GM10248 (cell line): ENCODE measurements at regions not wholly inside any gene's neighbourhood (a gene's known extent, or its start where the extent isn't known, plus 50 kb on each side); places are given as distances from the start of the nearest gene placed in this dataset.

Source experiments
- CTCF ChIA-PET: fragments of 300-600 bp; sonication (Branson Sonifier 250); formaldehyde crosslinking; extraction: SDS; loops from one replicate; lab custom pipeline; 2021; ENCODE audit warnings: antibody characterized with exemption; lab: Yijun Ruan, JAX
- POLR2A ChIA-PET: fragments of 350-650 bp; sonication (Branson Sonifier 250); formaldehyde crosslinking; extraction: SDS; loops from one replicate; lab custom pipeline; 2020; ENCODE audit warnings: antibody characterized with exemption; lab: Yijun Ruan, JAX
- DNase-seq: peaks from one replicate; pipeline ENCODE4 v3.0.0; 2012; ENCODE audit errors: extremely low spot score
- CTCF ChIP-seq: IDR thresholded peaks from 2 replicates; pipeline ENCODE4 v1.5.1; 2012; ENCODE audit warnings: mild to moderate bottlenecking, low read depth; ENCODE audit errors: extremely low read depth, missing control alignments, control extremely low read depth

DNA sequence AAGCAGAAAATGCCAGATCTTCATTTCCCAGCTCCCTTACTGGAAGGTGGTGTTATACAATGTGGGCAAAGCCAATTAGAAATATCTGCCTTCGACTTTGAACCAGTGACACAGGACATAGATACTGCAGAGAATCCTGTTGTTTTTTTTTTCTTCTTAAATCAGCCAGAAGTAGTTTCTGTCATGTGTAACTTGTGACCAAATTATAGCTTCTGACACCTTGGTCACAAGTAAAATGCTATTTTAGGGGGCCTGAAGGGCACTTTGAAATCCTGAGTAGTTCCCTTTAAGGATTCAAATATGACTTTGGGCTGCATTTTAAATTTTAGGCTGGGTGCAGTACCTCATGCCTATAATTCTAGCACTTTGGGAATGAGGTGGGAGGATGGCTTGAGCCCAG lies 89.0 kb upstream of the TLK1 start:
- DNase-seq, result no peak
- CTCF ChIA-PET, result interaction anchor here (0.6 to 2.0 kb wide), 4 partner anchors 20 to 324 kb away, joined by 3 to 9 read pairs (median 3); no protein-coding TSS in a partner anchor
- no peak for TF ChIP-seq CTCF
- POLR2A ChIA-PET, result no interaction called here

DNA sequence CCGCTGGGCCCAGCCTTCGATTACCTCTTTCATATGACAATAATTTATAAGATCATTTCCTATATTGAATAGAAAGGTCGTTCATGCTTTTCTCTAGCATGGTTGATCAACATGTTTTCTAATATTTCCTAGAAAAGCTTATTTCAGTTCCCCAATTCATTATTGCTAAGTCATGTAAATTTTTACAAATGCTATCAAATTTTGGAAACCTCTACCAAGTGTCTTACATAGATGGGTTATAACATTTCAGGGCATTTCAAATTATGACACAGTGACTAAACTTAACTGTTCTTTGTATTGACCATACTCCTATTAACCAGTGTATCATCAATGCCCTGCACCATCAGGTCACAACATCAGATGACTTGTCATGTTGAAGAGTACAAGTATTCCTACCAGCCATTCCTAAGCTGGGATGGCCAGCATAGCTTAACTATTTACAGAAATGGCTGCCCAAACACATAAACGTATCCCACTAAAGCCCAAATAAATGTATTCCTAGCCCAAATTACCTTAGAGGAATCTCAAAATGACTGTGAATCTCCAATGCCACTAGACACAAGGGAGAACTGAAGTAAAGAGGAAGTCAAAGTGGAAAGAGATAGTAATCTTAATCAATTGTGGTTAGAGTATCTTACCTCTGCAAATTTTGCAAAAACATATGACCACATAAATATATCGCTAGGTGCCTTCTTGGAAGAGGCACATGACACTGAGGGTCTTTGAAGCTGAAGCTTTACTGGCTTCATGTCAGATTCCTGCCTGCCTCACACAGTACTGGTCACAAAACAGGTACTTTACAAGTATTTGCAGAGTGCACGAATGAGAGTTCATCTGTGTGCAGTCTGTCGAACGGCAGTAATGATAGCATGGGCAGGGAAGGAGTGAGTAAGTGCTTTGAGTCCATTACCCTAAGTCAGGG lies 87.3 kb upstream of the TLK1 start:
- ChIA-PET POLR2A (no interaction called here), CTCF (interaction anchor here (1.2 to 1.9 kb wide), 4 partner anchors 9 to 13 kb away, joined by 4 to 6 read pairs (median 4); no protein-coding TSS in a partner anchor)
- no peak for TF ChIP-seq CTCF
- DNase-seq, result peak; percentile 36

DNA sequence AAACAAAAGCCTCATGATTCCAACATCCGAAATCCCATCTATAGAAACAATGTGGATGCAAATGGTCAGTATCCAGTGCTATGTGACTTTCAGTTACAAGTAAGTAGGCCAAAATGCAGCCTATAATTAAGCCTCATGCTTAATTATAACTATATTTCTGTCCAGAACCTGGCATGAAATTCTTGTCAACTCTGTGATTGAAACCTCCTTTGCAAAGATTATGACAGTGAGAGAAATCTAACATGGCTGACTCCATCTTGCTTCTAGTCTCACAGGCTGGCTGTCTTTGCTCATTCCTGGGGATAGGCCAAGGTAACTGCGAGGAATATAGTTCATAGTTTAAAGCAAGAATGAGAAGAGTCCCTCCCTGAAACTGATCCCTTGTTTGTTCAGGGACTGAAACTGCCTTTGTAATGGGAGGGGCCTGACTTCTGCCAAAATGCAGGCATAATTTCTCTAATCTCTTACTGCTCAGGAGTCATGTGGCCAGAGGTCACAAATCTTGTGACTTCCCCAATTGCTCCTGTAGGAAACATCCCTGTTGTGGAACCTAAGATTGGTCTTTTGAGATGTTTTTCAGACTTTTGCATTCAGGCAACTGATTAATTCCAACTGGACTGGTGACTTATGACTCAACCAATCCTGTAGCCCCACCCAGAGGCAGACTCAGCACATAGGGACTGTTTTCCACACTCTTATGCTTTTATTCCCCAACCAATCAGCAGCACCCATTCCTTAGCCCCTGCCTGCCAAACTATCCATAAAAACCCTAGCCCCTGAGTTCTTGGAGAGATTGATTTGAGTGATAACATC lies 84.5 kb upstream of the TLK1 start:
- ChIA-PET CTCF (interaction anchor here (1.3 to 1.5 kb wide), 2 partner anchors 16 to 58 kb away, joined by 3 to 8 read pairs; no protein-coding TSS in a partner anchor), POLR2A (no interaction called here)
- no peak for TF ChIP-seq CTCF
- no peak for DNase-seq

DNA sequence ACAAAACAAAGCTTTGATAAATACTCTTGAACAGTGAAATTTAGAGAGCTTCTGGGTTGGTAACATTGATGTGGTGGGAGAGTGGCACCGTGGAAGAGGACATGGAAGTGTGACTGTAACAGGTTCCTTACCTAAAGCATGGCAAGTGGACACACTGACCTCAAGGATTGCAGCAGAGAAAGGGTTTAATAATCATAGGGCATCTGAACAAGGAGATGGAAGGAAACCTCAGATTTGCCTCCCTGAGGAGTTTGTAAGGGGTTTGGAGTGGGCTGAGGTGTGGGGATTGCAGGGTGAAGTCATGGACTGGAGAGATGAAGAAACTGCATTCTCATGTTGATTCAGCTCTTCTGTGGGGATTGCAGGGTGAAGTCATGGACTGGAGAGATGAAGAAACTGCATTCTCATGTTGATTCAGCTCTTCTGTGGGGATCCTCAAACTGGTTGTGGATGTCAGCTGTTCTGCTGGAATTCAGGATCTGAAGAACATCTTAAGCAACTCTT lies 83.8 kb upstream of the TLK1 start:
- ChIA-PET CTCF (interaction anchor here (0.9 to 1.5 kb wide), 5 partner anchors 9 to 57 kb away, joined by 3 to 8 read pairs (median 3); no protein-coding TSS in a partner anchor), POLR2A (no interaction called here)
- no peak for DNase-seq
- TF ChIP-seq CTCF, result no peak

DNA sequence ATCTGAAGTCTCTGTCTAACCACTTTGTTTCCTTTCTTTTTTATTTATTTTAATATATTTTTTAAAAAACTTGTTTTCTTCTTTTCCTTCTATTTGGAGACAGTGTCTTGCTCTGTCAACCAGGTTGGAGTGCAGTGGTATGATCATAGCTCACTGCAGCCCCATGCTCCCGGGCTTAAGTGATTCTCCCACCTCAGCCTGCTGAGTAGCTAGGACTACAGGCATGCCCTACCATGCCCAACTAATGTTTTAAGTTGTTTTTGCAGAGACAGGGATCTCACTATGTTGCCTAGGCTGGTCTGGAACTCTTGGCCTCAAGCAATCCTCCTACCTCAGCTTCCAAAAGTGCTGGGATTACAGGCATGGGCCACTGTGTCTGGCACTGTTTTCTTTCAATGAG lies 81.1 kb upstream of the TLK1 start:
- CTCF ChIA-PET, result interaction anchor here (1.1 kb wide), 1 partner anchor 11 kb away, joined by 3 read pairs; no protein-coding TSS in a partner anchor
- no peak for TF ChIP-seq CTCF
- POLR2A ChIA-PET, result no interaction called here
- DNase-seq, result no peak

- CTCF ChIA-PET, result interaction anchor here (1.3 to 1.4 kb wide), 2 partner anchors 8 to 178 kb away, joined by 3 to 4 read pairs; no protein-coding TSS in a partner anchor
- DNase-seq, result no peak
- POLR2A ChIA-PET, result no interaction called here
- no peak for TF ChIP-seq CTCF
These were observed 78.3 kb upstream of the TLK1 start for GRCh38 chr2:171238946-171239345.
